Ovary (tissue), 7 donors: ENCODE measurements at regions not wholly inside any gene's neighbourhood (a gene's known extent, or its start where the extent isn't known, plus 50 kb on each side); places are given as distances from the start of the nearest gene placed in this dataset.

Experiments
- DNase-seq, 5 donors: peaks; one replicate each; pipeline ENCODE4 v3.0.0-alpha.2; 2019 to 2020
- H3K27ac ChIP-seq, 2 donors: fragments of 200-600 bp; one replicate each; pipeline versions ENCODE4 v1.5.1 to v1.8.0; 2019 to 2022
- H3K27me3 ChIP-seq: fragments of 200-600 bp; one replicate; pipeline ENCODE4 v1.8.0; 2022
- H3K36me3 ChIP-seq: fragments of 200-600 bp; sonication (generic); one replicate; pipeline ENCODE4 v1.5.1; 2019
- H3K4me1 ChIP-seq: one replicate; pipeline ENCODE4 v1.8.1; 2013; ENCODE audit warnings: mild to moderate bottlenecking, moderate library complexity; ENCODE audit not compliant: insufficient read depth
- H3K4me3 ChIP-seq: fragments of 200-600 bp; sonication (generic); one replicate; pipeline ENCODE4 v1.5.1; 2017
- H3K9me3 ChIP-seq, 2 donors: fragments of 200-600 bp in 1 of 2; sonication (generic) in 1 of 2; one replicate each; pipeline versions ENCODE4 v1.5.1 to v1.8.1; 2013 to 2019; ENCODE audit warnings: mild to moderate bottlenecking in 1 of 2, moderate library complexity in 1 of 2
- EP300 ChIP-seq: sonication (generic); formaldehyde crosslinking; IDR thresholded peaks from one replicate; pipeline ENCODE4 v1.6.1; 2017; ENCODE audit warnings: antibody characterized with exemption
- POLR2A ChIP-seq: fragments of 450-650 bp; IDR thresholded peaks from one replicate; pipeline ENCODE4 v1.6.1; 2017; ENCODE audit warnings: antibody characterized with exemption, mild to moderate bottlenecking, moderate library complexity
- WGBS, 3 donors: extraction: QIAGEN DNeasy Blood & Tissue Kit in 1 of 3; methylation state at CpG; one replicate each; pipeline versions ENCODE4 v1.1.5 to v1.1.7; 2013 to 2017; 5-methylcytosine and 5-hydroxymethylcytosine counted together
- intact Hi-C, 4 donors: fragments of 100-400 bp; cut with DNase I; formaldehyde crosslinking; loops; one replicate each; pipeline versions ENCODE4 v1.11.0 to v1.15.1; 2022 to 2023
- TF ChIP-seq, protein P1 (sequence below), 3 donors: fragments of 450-650 bp in 2 of 3; fragments of 200-600 bp in 1 of 3; IDR thresholded peaks; one replicate each; pipeline versions ENCODE4 v1.5.1 to v1.8.0; 2016 to 2022; ENCODE audit warnings: antibody characterized with exemption in 3 of 3, mild to moderate bottlenecking in 1 of 3
- donor health status: DM: no; HTN: no; CAD: no; lungs with moderate emphysema.
- donor health status: DM: no; HTN: no; CAD: no.
- donor health status: Bipolar disorder and iron deficiency.
- donor health status: DM: no; HTN: no; CAD: no.
- donor health status: DM: yes; HTN: yes; CAD: no.

DNA sequence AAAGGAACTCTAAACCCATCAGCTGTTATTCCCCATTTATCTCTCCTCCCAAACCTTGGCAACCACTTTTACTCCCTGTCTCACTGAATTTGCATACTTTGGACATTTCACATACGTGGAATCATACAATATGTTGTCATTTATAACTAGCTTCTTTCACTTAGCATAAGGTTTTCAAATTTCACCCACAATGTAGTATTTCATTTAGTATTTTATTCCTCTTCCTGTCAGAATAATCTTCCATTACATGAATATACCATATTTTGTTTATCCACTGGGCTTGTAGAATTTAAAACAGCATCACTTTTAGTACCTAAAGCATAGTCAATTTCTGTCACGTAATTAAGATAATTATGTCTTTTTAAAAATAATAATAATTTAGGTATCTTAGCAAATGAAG is 55.5 kb upstream of the POU2F1 start:
- Histone ChIP-seq H3K4me3 (no peak overlapping the region), H3K4me1 (peaks cover 1% of the 10 kb centered on the region), H3K27me3 (no peaks in the 10 kb centered on the region), H3K27ac (no peak overlapping the region), H3K9me3 (no peaks in the 10 kb centered on the region), H3K36me3 (no peaks in the 10 kb centered on the region)
- 58 to 88% (median 87%) methylated on average over 2 of the region's 2 CpGs for WGBS, 3 donors
- TF ChIP-seq POLR2A (no peak), EP300 (no peak)
- TF ChIP-seq, protein P1, sequence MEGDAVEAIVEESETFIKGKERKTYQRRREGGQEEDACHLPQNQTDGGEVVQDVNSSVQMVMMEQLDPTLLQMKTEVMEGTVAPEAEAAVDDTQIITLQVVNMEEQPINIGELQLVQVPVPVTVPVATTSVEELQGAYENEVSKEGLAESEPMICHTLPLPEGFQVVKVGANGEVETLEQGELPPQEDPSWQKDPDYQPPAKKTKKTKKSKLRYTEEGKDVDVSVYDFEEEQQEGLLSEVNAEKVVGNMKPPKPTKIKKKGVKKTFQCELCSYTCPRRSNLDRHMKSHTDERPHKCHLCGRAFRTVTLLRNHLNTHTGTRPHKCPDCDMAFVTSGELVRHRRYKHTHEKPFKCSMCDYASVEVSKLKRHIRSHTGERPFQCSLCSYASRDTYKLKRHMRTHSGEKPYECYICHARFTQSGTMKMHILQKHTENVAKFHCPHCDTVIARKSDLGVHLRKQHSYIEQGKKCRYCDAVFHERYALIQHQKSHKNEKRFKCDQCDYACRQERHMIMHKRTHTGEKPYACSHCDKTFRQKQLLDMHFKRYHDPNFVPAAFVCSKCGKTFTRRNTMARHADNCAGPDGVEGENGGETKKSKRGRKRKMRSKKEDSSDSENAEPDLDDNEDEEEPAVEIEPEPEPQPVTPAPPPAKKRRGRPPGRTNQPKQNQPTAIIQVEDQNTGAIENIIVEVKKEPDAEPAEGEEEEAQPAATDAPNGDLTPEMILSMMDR (IDR thresholded peaks at IDR 0.05) = no peak
- no peak for DNase-seq
- intact Hi-C loops = no loop called here

DNA sequence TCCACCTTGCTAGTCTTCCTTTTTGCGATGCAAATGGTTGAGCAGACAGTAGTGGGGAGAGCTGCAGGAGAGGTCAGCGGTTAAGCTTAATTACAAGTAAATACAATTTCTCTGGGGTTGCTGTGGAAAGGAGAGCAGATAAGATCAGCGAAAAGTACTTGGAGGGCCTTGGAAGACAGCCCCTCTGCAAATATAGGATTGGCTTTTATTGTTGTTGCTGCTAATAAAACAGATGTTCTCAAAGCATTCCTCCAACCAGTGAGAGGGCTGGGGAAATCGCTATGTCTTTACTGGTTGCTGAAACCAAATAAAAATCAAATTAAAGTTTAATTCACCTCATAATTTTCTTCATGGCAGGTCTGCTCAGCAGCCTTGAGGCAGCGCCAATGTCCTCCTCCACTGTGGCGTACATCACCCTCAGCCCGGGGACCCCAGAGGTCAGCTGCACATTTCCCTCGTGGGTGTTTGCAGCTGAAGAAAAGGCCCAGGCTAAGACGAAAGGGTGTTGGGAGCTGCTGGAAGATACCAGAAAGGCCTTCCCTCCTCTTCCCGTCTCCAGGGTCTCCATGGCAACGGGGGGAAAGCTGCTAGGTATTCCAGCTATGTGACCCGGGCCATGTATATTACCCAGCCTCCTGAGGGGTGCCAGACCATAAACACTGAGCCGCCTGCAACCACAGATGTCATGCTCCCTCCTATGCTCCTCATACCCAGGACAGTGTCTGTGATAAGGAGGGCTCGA is 54.6 kb upstream of the POU2F1 start:
- DNase-seq = no peak
- H3K36me3 ChIP-seq = no peaks in the 10 kb centered on the region
- peaks cover 1% of the 10 kb centered on the region for H3K4me1 ChIP-seq
- H3K9me3 ChIP-seq = no peaks in the 10 kb centered on the region
- no peak overlapping the region for H3K27ac ChIP-seq
- WGBS, 3 donors = 11 to 15% (median 13%) methylated on average over 14 of the region's 14 CpGs
- TF ChIP-seq, protein P1 (IDR thresholded peaks at IDR 0.05) = no peak
- TF ChIP-seq POLR2A (no peak), EP300 (no peak)
- intact Hi-C loops = no loop called here
- H3K4me3 ChIP-seq = no peak overlapping the region
- no peaks in the 10 kb centered on the region for H3K27me3 ChIP-seq

DNA sequence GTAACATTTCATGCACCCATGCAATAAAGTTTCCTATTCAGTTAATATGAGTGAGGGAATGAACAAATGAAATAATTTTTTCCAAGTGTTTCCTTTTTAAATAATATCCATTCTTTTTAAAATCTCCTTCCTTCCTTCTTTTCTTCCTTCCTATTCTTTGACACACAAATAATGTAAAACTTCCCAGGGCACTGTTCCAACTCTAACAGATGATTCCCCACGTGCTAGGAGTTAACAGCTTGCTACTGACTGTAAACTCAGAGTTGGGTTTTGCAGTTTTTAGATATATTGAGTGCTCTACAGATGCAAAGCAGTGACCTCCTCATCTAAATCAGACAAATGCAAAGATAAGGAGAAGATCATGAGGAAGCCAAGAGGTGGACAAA is 54.0 kb upstream of the POU2F1 start:
- DNase-seq = no peak
- Histone ChIP-seq H3K4me1 (peaks cover 1% of the 10 kb centered on the region), H3K27ac (no peak overlapping the region), H3K9me3 (no peaks in the 10 kb centered on the region), H3K4me3 (no peak overlapping the region), H3K36me3 (no peaks in the 10 kb centered on the region), H3K27me3 (no peaks in the 10 kb centered on the region)
- TF ChIP-seq, protein P1 (IDR thresholded peaks at IDR 0.05) = no peak
- TF ChIP-seq EP300 = no peak
- TF ChIP-seq POLR2A = no peak
- 1 to 9% (median 8%) methylated on average over 1 of the region's 1 CpG for WGBS, 3 donors
- intact Hi-C loops = no loop called here

DNA sequence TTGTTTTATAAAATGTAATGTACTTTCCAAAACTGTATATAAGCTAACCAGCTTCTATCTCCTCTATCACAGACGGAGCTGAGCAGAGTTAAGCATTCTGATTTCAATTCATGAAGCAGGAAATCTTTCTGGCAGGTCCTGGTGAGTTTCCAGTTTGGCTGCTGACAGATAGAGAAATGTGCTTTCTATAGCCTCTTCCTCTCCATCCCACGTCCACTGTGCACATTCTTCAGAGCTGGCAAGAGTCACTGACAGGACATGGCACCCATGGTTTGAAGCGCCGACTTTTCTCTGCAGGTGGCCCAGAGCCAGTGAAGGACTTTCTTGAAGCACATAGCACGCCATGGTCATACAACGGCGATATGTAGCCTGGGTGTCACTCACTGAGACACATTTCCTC is 52.3 kb upstream of the POU2F1 start:
- H3K4me3 ChIP-seq = no peak overlapping the region
- intact Hi-C loops = no loop called here
- WGBS, 3 donors = 52 to 59% (median 54%) methylated on average over 7 of the region's 7 CpGs
- H3K27me3 ChIP-seq = no peaks in the 10 kb centered on the region
- no peaks in the 10 kb centered on the region for H3K36me3 ChIP-seq
- DNase-seq = no peak
- TF ChIP-seq EP300 (no peak), POLR2A (no peak)
- TF ChIP-seq, protein P1 (IDR thresholded peaks at IDR 0.05) = no peak
- no peak overlapping the region for H3K27ac ChIP-seq
- H3K9me3 ChIP-seq = no peaks in the 10 kb centered on the region
- peaks cover 1% of the 10 kb centered on the region for H3K4me1 ChIP-seq
